Umbilical cord (tissue), 1 donor: ENCODE measurements at regions not wholly inside any gene's neighbourhood (a gene's known extent, or its start where the extent isn't known, plus 50 kb on each side); places are given as distances from the start of the nearest gene placed in this dataset.
A peak's percentile ranks its signal among the peaks of the same experiment; 100 is the strongest.

ENCODE experiments used
- DNase-seq: peaks from one replicate; pipeline ENCODE4 v3.0.0-alpha.2; 2015; ENCODE audit warnings: low spot score

DNA sequence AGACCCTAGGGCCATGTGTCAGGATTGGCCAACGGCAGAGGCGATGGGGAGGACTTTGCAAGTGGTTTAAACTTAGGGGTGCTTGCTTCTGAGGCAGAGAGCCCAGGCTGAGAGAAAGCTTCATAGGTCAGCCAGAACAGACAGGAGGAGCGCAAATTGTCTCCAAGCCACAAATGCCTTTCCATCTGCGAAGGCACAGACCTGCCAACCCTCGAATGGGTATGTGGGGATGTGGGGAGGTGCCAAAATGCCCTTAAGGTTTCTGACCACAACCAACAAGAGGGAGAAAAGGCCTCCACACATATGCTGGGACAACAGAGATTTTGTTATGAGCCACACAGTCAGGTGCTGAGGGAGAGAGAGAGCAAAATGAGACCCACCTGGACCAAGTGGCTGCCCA is 283.6 kb downstream of the CYP26B1 start:
- no peak for DNase-seq

DNA sequence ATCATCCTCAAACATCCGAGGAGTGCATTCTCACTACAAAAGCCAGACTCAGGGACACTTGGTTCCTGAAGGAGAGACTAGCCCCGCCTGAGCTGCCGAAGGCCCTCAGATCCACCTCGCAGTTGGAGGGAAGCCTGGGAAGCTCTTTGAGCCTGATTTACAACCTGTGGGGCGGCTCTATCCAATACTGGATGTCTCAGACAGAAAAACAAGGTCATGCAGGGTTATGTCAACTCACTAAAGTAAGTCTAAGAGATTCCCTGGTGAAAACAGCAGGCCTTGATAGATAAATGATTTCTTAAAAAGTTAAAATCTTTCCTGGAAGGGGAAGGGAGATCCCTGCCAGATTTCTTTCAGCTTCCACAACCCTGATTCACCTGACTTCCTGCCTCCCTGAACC is 284.3 kb downstream of the CYP26B1 start:
- DNase-seq = peak; percentile 76

DNA sequence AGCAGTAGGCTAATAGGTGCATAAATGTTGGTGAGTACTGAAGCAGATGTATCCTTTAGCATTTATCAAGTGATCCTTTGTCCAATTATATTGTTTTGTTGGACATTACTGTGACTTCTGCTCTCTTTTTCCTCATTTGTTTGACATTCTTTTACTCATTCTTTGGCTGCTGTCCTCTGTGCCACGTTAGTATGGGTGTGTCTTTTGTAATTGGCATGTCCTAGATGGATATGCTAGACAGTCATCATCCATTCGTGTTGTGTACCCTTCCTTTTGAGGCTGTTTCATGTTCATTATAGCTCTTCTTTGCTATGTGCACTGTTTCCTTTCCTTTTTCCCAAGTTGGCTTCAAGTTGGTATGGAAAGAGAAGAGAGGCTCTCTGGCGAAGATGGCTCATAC is 284.7 kb downstream of the CYP26B1 start:
- no peak for DNase-seq

DNA sequence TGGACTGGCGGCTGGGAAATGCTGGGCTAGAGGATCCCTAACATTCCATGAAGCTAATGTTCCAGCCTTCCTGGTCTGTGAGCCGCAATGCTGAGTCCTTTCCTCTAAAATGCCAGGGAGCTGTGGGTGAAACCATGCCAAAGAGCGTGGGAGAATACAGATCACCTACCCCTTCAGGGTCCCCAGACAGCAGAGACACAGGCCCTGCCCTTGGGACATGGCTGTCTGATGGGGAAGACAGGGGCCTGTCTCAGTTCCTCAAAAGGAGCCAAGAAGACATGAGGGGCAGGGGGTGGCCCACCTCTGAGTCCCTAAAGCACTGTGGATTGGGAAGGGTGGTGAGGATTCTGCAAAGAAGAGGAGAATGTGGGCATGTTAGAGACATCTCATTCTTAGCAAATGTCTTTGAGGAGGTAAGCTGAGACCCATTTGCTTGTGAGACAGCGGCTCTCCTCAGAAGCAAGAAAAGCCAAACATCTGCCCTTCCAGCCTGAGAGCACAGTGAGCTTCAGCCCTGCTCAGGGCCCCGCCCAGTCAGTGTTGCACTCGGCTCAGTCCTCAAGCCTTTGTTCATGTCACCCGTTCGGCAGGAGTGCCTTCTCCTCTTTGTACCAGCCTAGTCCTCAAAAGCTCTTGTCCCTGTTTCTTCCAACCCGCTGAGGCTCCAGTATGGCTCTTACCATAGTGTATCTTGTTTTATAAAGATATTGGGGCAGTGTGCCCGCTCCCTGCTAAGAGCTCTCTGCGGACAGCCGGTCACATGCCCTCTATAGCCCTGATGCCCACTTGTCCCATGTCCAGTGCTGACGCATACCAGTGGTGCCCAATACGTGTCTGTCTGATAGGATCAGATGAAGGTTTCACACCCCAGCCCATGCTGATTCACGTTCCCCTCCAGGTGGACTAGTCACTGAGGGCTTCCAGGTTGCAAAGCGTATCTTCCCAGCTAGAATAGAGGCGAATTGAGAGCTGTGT is 286.2 kb downstream of the CYP26B1 start:
- DNase-seq = no peak

DNA sequence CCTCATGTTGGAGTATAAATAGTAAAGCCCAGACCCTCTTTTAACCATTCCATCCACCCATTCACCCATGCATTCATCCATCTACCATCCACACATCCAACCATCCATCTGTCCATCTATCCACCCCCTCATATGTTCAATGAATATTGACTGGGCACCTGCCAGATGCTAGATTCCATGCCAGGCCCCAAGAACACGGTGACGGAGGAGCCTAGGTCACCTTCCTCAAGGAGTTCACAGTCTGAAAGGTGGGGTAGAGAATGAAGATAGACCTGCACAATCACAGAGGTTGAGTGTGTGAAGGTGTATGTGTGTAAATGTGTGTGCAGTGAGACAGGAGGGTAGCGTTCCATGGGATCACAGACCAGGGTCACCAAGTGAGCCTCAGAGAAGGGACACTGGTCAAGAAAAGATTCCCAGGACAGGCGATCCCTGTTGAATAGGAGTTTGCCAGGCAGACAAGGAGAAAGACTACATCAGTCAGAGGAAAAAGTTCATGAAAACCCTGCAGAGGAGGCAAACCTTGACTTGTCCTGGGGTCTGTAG is 287.2 kb downstream of the CYP26B1 start:
- DNase-seq = no peak

DNA sequence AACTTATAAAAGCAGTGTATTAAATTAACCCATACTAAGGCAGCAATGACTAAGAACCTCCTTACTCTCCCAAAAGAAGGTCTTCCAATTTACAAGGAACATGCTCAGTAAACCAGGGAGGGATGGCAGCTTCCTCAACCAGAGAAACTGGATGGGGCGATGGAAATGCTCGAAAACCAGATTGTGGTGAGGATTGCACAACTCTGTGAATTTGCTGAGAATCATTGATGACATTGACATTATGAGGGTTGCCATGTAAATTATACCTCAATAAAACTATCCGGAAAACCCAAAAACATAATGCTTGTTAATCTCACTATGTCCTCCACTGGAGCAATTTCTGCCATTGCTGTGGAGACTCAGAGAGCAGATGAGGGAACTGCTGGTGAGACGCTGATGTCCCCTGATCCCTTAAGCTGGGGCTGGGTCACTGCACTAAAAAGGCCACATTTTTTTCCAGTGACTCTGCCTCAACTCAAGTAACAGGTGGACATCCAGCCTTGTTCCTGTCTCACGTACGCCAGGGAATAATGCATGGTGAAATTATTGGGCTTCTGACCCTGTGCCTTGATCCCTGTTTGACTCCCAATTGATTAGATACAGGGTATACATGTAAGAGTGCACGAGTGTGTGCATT is 288.3 kb downstream of the CYP26B1 start:
- DNase-seq = no peak

DNA sequence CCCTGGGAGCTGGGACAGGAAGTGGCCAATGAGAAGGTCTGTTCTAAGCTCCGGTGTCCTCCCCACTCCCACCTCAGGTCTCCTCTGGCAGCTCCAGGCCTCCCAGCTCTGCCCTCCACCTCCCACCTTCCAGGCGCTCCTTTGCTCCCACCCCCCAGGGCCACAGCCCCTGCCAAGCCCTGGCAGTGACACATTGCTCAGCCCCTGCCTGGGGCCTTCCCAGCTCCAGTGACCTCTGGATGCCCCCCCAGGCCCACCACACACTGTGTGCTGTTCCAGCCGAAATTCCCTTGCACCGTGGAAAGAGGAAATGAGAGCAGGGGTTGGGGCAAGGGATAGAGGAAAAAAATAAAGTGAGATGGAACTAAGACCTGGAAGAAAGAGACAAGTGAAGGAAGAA is 289.6 kb downstream of the CYP26B1 start:
- no peak for DNase-seq

DNA sequence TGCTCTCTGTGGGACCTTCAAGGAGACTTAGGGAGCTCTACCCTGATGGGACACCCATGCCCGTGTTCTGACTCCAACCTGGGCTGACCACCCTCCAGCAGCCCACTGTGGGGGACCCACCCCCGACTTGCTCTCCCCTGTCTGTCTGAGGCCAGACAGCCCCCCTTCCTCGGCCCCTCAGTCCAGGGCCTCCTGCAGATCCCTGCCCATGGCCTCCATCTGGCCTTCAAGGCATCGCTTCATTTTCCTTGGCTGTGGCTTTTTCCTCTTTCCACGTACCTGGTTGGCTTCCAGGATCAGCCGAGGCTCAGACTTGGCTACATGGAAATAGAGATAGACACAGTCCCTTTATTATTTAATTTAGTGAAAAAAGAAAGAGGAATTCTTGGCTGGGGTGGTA is 290.0 kb downstream of the CYP26B1 start:
- no peak for DNase-seq

DNA sequence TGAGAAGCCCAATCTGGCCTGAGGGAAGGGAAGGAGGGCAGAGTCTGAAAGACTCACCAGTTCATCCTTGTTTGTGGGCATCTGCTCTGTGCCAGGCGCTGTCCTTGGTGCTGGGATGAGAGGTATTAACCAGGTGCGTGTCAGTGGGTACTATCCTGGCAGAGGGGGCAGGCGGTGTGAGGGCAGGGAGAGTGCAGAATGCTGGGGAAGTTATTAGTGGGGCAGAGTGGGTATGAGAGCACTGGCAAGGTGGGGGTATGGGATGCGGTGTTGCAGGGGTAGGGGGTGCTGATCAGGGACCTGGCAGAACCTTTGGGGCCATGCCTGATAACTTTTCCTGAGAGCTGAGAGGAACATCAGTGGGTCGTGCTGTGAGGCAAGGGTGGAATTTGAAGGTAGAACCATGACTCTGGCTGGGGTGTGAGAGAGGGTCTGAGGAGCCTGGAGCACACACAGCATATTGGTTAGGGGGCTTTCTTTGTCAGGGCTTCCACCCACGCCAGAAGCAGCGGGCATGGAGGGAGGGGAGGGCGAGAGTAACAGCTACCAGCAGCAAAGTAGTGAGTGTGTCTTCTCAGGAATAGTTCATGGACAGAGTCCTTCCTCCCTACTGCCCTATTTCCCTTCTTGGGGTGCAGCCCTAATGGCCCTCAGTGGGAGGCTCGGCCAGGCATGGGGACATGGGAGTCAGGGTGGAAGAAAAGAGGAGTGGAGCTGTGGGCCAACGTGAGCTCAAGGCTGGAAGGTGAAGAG is 290.7 kb downstream of the CYP26B1 start:
- no peak for DNase-seq

DNA sequence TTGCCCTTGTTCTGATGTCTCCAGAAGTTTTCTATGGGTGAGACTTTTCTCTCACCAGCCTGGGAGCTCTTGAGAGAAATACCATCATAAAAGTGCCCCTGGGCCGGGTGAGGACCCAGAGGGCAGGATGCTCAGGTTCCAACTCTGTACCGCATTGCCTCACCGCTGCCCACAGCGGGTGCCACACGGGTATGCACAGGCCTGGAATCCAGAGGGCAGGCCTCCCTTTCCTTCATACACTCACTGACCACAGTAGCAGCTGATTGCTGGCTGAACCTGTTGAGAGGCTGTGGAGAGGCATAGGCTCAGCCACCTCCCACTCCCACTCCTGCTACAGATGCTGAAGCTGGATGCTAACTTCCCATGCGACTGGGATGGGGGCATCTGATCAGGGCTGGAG is 293.8 kb downstream of the CYP26B1 start:
- DNase-seq = no peak

DNA sequence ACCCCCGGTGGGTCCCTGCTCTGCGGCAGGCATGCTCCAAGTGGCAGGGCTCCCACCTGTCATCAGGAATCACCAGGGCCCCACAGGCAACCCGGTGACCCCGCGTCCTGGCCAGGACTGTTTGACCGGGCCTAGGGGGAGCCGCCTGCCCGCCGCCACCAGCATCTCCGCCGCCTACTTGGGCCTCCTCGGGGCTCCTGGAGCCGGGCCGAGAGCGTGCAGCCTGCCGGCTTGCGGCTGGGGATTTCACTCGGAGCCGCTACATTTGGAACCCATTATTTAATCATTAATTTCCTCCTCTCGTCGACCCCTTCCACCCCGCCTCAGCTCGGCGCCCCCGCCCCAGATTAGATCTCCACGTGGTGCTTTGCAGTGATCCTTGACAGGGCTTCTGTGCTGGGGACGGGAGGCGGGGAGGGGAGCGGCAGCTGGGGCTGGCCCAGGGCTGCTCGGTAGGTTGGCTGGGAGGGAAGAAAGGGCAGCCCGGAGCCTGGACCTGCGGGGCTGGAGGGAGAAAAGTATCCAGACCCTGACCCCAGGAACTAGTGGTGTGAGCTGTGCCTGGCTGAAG is 295.4 kb downstream of the CYP26B1 start:
- DNase-seq = peak; percentile 40

DNA sequence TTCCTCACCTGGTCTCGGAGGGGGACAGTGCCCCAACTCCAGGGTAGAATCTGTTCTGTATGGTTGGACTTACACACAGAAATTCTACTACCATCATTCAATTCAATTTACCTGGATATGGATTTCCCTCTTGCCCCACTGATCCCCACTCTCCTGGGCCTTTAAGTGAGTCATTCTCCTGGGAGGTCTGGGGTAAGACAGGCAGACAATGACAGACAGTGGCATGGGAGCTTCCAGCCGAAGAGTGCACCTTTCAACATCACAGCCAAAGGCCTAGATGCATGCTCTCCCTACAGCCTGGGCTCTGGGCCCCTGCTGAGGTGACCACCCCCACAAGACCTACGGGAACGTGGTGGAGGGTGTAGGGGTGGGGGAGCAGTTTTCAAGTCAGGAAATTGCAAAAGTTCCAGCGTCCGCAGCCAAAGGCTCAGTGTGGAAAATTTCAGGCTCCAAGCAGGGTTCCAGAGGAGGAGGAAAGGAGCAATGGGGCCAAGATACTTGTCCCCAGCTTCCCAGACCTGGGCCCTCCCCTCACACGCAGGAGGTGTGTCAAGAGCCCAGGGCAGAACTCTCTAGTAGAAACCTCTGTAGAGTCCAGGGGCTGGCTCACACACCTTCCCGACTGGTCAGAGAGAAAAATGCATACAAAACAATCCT is 296.4 kb downstream of the CYP26B1 start:
- DNase-seq = no peak

DNA sequence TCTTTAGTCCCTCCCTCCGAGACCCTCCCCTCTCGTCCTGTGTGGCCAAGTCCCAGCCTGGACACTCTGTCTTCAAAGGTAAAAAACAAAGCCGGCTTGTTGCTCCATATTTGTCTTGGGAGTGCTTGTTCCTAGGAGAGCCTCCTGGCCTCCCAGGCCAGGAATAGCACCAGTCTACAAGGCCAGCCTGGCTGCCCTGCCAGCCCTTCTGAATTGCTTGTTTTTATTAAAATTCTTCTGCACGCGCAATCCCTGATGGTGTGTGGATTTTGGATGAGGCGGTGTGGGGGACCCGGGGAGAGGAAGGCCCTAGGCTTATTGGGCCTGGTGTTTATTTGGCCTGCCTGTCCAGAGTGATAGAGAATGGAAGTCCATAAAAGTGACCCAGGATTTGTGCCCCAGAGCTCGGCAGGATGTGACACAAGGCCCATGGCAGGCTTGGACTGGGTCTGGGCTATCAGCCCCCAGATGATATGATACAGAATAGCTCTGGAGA is 297.3 kb downstream of the CYP26B1 start:
- DNase-seq = no peak

DNA sequence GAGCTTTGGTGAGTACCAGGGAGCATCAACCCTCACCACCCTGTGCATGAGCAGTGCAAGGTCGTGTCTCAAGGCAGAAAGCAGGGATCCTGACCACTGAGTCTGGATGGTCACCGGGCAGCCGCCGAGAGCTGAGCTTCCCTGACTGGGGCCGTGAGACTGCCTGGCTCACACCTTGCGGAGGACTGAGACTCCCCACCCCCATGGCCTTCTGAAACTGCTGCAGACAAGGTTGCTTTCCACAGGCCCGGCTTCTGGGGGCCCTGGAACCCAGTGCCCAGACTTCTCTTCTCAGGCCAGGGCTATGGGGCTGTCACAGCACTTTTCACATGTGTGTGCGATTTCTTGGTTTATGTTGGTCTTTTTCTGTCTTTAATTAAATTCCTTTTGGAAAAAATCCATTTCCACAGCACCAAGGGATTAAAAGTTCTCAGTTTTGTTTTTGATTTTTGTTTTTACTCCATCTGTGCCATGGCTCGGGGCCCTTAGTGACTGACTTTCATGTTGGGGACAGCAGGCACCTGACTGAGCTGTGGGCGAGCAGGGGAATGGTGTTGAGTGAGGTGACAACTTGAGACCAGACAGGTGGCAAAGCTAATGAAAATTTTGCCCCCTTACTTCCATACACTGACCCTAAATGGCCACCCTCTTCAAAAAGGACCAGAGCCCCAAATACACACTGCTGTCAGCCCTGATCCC is 297.9 kb downstream of the CYP26B1 start:
- DNase-seq = no peak

DNA sequence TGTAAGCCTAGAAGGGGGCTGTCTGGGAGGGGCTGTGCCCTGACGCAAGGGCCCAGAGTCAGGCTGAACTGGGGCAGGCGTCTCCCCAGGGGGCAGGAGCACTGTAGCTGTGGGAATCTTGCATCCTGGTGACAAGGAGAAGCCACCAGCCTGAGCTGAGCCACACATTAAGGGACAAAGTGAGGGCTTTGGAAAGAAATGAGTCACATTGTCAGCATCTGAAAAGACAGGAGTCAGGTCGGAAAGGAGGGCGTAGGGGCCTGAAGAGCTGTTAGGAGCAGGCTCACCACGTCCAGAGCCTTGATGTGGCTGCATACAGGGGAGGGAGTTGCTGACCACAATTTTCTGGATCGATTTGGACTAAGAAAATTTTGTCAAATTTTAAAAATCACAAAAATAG is 298.6 kb downstream of the CYP26B1 start:
- DNase-seq = no peak

DNA sequence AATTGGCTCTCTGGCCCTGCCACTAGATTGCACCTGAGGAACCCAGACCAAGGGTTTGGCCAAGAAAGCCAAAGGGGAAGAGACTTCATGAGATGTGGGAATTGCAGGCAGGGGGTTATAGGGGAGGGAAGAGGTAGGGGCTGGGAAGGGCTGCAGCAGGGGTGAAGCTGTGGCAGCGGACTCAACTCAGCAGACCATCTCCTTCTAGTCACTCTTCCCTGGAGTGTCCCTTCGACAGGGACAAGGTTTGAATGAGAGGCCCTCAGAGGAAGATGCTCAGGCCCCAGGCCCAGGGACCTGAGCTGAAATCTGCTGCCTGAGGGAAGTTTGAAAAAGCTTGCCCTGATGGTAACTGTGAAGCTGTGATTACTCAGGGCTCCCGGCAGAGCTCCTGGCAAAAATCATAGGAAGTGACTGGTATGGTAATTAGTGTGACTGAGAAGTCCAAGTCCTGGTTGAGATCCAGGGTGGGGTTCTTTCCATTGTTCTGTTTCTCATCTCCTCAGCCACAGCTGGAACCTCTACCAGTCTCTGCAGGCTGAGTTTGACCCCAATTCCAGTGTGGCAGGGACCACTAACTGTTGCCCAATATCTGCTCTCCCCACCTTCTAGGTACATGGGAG is 300.9 kb downstream of the CYP26B1 start:
- no peak for DNase-seq

DNA sequence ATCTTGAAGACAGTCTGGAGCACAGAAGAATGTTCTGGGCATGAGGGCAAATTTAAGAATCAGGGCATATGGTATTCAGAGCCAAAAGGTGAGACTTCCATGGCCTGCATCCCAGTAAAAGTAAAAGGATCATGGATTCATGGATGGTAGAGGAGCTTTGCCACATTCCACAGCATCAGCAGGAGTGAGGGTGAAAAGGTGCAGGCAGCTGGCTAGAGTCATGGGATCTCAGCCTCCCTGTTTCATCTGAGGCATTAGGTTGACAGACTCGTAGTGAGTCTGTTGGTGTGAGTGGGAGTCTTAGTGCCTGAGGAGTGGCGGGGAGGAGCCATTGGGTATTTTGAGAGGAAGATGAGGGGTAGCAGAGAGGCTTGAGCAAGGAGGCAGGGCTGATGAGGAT is 301.6 kb downstream of the CYP26B1 start:
- no peak for DNase-seq

DNA sequence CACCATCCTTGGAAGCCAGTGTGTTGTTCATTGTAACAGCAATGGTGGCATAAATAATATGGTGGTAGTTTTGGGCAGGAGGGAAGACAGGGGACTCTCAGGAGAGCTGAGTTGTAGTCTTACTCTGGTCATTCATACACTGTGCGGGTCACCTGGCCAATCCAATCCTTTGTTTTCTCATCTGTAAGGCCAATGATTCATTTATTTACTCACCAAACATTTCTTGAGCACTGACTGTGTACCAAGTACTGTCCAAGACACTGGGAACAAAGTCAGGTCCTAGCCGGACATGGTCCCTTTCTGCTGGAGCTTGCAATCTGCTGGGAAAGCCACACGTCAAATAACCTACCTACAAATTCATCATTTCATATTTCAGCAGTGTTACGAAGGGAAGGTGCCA is 302.7 kb downstream of the CYP26B1 start:
- no peak for DNase-seq

DNA sequence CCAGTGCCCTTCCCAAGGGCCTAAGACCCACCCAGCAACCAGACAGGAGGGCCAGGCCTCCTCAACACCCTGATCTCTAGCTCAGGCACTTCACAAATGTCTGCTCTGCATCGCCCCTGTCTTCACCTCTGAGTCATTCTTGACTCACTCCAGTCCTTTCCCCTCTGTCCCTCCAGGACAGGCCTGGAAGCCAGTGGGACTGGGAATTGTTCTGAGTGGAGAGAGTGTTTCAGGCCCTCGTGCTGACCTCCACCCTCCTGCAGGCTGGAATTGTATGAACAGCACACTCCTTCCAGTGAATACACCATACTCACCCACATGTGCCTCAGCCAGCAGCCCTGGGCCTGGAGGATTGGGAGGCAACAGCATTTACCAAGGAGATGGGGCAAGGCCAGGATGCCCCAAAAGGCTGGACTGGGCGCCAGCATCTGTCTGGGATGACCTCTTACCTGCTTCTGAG is 304.2 kb downstream of the CYP26B1 start:
- DNase-seq = peak; percentile 68

DNA sequence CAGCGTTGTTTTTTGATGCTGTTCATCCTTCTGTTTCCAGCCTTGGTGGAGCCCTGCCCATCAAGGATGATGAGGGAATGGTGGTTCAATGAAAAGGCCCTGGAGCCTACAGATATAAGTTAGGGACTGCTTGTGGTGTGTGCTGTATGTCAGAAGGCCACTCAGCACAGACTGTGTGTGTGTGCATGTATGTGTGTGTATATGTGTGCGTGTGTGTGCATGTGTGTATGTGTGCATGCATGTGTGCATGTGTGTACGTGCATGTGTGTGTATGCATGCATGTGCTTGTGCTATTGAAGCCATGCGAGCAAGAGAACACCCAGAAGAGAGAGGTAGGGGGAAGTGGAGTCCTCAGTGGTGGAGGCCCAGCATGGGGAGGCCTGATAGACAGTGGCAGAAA is 304.9 kb downstream of the CYP26B1 start:
- no peak for DNase-seq
